Activated naive CD8-positive, alpha-beta T cell (primary cell): ENCODE measurements at regions not wholly inside any gene's neighbourhood (a gene's known extent, or its start where the extent isn't known, plus 50 kb on each side); places are given as distances from the start of the nearest gene placed in this dataset.

Source experiments
- H3K27ac Mint-ChIP-seq: one replicate; pipeline ENCODE4 v1.8.0; 2021; ENCODE audit warnings: mixed read lengths
- H3K27me3 Mint-ChIP-seq: one replicate; pipeline ENCODE4 v1.8.0; 2021; ENCODE audit warnings: mixed read lengths
- H3K36me3 Mint-ChIP-seq: one replicate; pipeline ENCODE4 v1.8.0; 2021; ENCODE audit warnings: mixed read lengths
- H3K4me1 Mint-ChIP-seq: one replicate; pipeline ENCODE4 v1.8.0; 2021; ENCODE audit warnings: low read depth, mixed read lengths
- H3K4me3 Mint-ChIP-seq: one replicate; pipeline ENCODE4 v1.8.0; 2021; ENCODE audit warnings: mild to moderate bottlenecking, mixed read lengths
- H3K9me3 Mint-ChIP-seq: one replicate; pipeline ENCODE4 v1.8.0; 2021; ENCODE audit warnings: low read depth, mixed read lengths

DNA sequence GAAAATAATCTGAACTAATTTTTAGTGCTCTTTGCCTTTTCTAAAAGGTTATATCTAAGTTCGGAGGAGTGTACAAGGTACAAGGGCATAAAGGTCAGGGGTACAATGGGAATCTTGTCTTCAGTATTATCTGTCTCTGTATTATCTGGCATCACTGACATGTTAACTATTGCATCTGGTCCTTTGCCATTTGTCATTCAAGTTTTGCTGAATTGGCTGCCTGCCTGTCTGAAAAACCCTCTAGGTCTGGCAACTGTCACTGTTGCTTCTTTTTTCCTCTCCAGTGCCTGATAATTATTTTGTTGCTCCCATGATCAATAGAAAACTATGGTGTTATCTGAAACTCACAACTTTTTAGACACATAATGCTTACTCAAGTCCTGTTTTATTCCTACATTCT lies 112.5 kb upstream of the STK26 start:
- no peak overlapping the region for H3K4me3 Mint-ChIP-seq
- H3K36me3 Mint-ChIP-seq = no peaks in the 10 kb centered on the region
- H3K27ac Mint-ChIP-seq = no peak overlapping the region
- H3K4me1 Mint-ChIP-seq = no peaks in the 10 kb centered on the region
- H3K27me3 Mint-ChIP-seq = no peaks in the 10 kb centered on the region
- H3K9me3 Mint-ChIP-seq = no peaks in the 10 kb centered on the region

DNA sequence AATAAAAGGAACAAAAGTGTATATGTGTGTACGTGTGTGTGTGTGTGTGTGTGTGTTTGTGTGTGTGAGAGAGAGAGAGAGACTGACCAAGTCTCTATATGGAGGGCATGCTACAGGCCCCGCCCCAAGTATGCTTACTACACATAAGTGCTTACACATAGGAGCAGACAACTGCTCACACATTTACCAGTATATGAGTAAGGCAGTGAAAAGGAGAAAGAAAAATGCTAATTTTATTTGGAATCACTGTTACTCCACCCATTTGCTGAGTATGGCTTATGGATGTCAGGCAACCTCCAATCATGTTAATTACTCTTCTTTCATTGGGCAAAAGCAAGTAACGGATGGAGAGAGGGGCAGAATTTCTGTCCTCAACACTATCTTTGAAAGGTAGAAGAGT lies 107.6 kb upstream of the STK26 start:
- Mint-ChIP-seq H3K27ac (no peak overlapping the region), H3K4me3 (no peak overlapping the region), H3K4me1 (no peaks in the 10 kb centered on the region), H3K27me3 (no peaks in the 10 kb centered on the region), H3K36me3 (no peaks in the 10 kb centered on the region), H3K9me3 (no peaks in the 10 kb centered on the region)

DNA sequence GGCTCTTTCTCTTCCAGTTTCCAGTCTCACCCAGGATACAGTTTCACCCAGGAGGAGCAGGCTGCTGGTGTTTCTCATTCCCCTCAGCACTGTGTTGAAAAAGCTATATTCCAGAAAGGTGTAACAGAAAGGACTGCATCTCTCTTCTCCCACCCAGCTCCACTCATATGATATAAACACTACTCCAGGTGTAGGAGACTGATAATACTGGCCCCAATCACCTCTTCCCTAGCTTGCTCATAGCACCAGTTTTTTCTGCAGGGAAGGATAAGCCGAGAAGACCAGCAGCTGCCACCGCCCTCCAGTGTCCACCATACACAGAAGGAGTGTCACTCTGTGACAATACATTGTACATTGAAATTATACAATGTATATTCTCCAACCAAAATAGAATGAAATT lies 105.5 kb upstream of the STK26 start:
- no peaks in the 10 kb centered on the region for H3K36me3 Mint-ChIP-seq
- no peaks in the 10 kb centered on the region for H3K9me3 Mint-ChIP-seq
- no peaks in the 10 kb centered on the region for H3K27me3 Mint-ChIP-seq
- no peak overlapping the region for H3K4me3 Mint-ChIP-seq
- H3K4me1 Mint-ChIP-seq = no peaks in the 10 kb centered on the region
- H3K27ac Mint-ChIP-seq = no peak overlapping the region

DNA sequence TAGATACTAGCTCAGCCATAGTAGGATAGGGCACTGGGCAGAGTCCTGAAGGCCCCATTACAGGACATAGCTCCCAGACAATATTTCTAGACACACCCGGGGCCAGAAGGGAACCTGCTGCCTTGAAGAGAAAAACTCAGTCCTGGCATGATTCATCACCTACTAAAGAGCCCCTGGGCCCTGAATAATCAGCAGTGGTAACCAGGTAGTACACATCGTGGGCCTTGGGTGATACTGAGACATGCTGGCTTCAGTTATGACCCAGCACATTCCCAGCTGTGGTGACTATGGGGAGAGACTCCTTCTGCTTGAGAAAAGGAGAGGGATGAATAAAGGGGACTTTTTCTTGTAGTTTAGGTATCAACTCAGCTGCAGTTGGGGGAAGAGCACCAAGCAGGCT lies 104.3 kb upstream of the STK26 start:
- Mint-ChIP-seq H3K27me3 (no peaks in the 10 kb centered on the region), H3K4me1 (no peaks in the 10 kb centered on the region), H3K27ac (no peak overlapping the region), H3K4me3 (no peak overlapping the region), H3K9me3 (no peaks in the 10 kb centered on the region), H3K36me3 (no peaks in the 10 kb centered on the region)

DNA sequence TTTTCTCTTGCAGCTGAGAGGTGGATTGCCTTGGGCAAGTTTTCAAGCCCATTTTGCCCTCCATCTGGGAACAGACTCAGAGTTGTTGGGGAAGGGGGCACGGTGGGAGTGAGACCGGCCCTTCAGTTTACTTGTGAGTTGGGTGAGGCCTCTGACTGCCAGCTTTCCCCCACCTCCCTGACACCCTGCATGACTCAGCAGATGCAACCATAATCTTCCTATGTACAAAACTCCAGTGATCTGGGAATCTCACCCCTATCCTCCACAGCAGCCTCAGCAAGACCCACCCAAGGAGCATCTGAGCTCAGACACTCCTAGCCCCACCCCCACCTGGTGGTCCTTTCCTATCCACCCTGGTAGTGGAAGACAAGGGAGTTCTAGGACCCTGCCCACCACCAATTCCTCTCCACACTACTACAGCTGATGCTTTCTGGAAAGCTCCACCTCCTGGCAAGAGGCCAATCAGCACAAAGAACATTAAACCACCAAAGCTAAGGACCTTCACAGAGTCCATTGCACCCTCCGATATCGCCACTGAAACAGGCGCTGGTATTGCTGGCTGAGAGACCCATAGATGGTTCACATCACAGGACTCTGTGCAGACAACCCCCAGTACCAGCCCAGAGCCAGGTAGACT lies 99.4 kb upstream of the STK26 start:
- Mint-ChIP-seq H3K27ac (no peak overlapping the region), H3K9me3 (no peaks in the 10 kb centered on the region), H3K36me3 (peaks cover 3% of the 10 kb centered on the region), H3K4me3 (no peak overlapping the region), H3K4me1 (peaks cover 2% of the 10 kb centered on the region), H3K27me3 (no peaks in the 10 kb centered on the region)

DNA sequence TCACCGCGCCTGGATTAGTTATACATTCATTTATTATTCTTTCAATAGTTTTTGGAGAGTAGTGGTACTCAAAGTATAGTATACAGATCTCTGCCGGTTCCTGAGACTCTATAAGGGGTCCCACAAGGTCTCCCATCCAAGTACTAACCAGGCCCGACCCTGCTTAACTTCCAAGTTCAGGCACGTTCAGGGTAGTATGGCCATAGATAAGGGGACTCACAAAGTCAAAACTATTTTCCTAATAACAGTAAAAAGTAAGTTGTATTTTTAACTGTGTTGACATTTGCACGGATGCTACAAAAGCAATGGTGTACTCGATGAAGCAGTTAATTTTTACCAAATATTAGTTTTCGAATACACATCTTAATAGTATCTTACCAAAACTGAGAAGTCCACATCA lies 84.4 kb upstream of the STK26 start:
- Mint-ChIP-seq H3K27ac (no peak overlapping the region), H3K9me3 (no peaks in the 10 kb centered on the region), H3K4me1 (no peaks in the 10 kb centered on the region), H3K36me3 (no peaks in the 10 kb centered on the region), H3K27me3 (no peaks in the 10 kb centered on the region), H3K4me3 (no peak overlapping the region)

DNA sequence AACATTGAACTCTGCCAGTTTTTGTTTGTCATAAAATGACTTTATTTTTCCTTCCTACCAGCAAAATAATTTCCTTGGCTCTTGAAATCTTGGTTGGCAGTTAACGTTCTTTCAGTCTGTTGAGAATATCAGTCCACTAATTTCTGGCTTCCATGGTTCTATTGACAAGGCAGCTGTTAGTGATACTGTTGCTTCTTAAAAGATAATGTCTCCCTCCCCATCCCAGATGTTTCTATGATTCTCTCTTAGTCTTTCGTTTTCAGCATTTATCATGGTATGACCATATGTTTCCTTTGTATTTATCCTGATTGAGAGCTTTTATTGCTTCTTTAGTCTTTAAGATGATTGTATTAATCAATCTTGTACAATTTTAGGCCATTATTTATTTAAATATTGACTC lies 81.1 kb upstream of the STK26 start:
- no peaks in the 10 kb centered on the region for H3K9me3 Mint-ChIP-seq
- H3K4me3 Mint-ChIP-seq = no peak overlapping the region
- H3K27me3 Mint-ChIP-seq = no peaks in the 10 kb centered on the region
- H3K4me1 Mint-ChIP-seq = peaks cover 12% of the 10 kb centered on the region
- H3K36me3 Mint-ChIP-seq = no peaks in the 10 kb centered on the region
- H3K27ac Mint-ChIP-seq = no peak overlapping the region

DNA sequence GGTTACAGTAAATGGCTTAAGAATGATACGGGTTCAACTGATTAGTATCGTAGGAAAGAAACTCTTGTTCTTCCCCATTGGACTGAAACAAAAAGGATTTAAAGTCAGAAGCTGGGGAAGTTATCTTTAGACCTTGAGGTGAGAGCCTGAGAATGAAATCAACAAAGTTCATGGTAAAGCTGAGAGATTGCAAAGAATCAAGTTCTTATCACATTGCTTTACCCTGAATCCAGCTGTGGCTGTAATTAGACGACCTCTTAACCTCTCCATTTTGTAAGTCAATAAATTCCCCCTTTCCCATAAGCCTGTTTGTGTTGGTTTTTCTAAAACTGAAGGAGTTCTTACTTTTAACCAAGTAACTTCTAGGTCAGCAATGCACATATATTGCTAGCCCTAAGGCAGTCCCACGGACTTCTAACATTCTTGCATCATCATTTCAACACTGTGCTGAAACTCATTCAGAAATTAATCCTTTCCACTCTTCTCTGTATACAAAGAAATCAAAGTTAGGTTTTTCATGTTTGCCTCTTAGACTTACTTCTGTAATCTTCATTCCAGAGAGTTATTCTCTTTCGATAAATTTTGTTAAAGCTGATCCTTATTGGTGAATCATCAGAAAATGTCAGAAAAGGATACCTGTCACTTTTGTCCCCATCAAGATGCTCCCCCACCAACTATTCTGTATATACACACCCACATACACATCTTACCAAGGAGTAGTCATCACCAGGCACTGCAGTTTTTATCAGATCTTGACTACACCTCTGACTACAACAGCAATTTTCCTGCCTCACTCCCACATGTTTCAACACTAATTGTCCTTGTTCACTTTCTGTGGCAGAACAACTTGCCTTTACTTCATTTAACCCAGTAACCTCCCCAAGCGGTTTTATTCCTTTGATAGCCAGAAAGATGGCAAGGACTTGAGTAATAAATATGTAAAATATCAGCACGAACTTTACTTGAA lies 77.9 kb upstream of the STK26 start:
- Mint-ChIP-seq H3K4me3 (no peak overlapping the region), H3K9me3 (no peaks in the 10 kb centered on the region), H3K4me1 (peaks cover 12% of the 10 kb centered on the region), H3K27me3 (no peaks in the 10 kb centered on the region), H3K36me3 (no peaks in the 10 kb centered on the region), H3K27ac (no peak overlapping the region)

DNA sequence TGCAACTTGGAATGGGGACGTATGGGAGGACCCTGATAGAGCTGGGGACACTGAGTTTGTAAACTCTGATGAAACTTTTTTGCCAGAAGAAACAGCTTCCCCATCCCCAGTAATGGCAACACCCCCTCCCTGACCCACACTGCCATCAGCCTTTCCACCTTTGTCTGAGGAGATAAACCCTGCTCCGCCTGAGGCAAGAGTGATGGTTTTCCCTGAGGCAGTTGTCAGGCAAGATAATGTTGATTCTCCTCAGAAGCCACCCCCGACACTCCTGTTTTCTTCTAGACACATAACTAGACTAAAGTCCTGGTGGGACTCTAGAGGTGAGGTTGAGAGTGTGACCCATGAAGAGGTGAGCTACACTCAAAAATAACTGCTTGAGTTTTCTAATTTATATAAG lies 71.9 kb upstream of the STK26 start:
- H3K9me3 Mint-ChIP-seq = no peaks in the 10 kb centered on the region
- H3K27ac Mint-ChIP-seq = no peak overlapping the region
- H3K27me3 Mint-ChIP-seq = no peaks in the 10 kb centered on the region
- no peaks in the 10 kb centered on the region for H3K36me3 Mint-ChIP-seq
- no peak overlapping the region for H3K4me3 Mint-ChIP-seq
- peaks cover 6% of the 10 kb centered on the region for H3K4me1 Mint-ChIP-seq

DNA sequence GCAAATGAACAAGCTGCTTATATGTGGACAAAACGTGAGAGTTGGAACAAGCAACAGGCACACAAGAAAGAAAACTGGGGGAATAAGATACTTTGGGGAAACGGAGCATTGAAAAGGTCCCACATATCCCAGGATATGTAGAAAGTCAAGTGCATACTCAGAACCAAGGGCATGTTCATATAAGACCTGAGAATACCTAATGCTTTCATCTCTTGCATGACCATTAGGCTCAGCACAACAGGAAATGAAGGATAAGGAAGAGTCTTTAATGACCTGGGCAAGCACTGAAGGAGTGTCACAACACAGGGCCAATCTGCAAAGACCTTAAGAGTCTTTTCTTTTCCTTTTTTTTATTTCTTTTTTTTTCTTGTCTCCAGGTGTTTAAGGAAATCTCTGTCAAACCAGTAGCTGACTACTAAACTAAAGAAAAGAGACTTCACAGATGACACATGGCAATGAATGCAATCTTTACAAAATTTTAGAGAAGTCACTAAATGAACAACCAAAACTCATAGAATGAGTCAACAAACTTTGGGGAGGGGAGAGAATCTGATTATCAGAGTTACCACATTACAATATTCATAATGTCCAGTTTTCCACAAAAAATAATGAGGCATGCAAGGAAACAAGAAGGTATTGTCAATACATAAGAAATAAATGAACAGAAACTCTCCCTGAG lies 67.9 kb upstream of the STK26 start:
- H3K27me3 Mint-ChIP-seq = no peaks in the 10 kb centered on the region
- H3K27ac Mint-ChIP-seq = no peak overlapping the region
- no peaks in the 10 kb centered on the region for H3K9me3 Mint-ChIP-seq
- H3K36me3 Mint-ChIP-seq = no peaks in the 10 kb centered on the region
- H3K4me1 Mint-ChIP-seq = peaks cover 6% of the 10 kb centered on the region
- no peak overlapping the region for H3K4me3 Mint-ChIP-seq

DNA sequence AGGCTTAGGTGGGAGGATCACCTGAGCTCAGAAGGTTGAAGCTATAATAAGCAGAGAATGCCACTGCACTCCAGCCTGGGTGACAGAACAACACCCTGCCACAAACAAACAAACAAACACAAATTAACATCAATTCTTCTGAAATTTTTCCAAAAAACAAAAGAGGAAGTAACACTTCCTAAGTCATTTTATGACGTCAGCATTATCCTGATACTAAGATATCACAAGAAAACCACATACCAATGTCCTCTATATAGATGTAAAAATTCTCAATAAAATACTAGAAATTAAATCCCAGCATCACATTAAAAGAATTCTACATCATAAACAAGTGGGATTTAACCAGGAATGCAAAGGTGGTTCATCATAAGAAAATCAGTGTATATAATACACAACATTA lies 64.4 kb upstream of the STK26 start:
- Mint-ChIP-seq H3K4me3 (no peak overlapping the region), H3K27me3 (no peaks in the 10 kb centered on the region), H3K27ac (no peak overlapping the region), H3K36me3 (peaks cover 2% of the 10 kb centered on the region), H3K4me1 (peaks cover 11% of the 10 kb centered on the region), H3K9me3 (no peaks in the 10 kb centered on the region)

DNA sequence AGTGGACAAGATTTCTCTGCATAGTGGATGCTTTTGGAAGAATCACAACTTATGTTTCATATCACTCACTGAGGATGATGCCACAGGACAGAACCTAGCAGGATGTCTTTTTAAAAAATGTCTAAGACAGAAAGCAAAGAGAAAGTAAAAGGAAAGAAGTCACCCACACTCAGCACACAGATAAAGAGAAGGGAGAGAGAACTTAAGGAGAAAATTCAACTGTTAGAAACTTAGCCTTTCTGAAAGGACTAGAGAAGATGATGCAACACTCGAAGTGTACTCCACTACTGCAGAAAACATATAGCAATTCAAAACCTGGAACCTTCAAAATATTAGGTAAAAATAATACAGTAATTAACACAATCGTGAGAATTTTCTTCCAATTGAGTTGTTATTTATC lies 52.8 kb upstream of the STK26 start:
- H3K9me3 Mint-ChIP-seq = no peaks in the 10 kb centered on the region
- peak overlapping the region; percentile 48 for H3K27ac Mint-ChIP-seq
- peaks cover 5% of the 10 kb centered on the region for H3K4me1 Mint-ChIP-seq
- no peaks in the 10 kb centered on the region for H3K27me3 Mint-ChIP-seq
- H3K36me3 Mint-ChIP-seq = no peaks in the 10 kb centered on the region
- peak overlapping the region; percentile 38 for H3K4me3 Mint-ChIP-seq
